GM23338 (cell line): ENCODE measurements at regions not wholly inside any gene's neighbourhood (a gene's known extent, or its start where the extent isn't known, plus 50 kb on each side); places are given as distances from the start of the nearest gene placed in this dataset.

ENCODE experiments used
- ATAC-seq: fragments of 200-7000 bp; cut with Tn5 transposase; 3 replicates; pipeline ENCODE4 v1.9.1; 2020
- DNase-seq: peaks from one replicate; pipeline ENCODE4 v3.0.0-alpha.2; 2015; ENCODE audit warnings: low spot score
- H2AFZ ChIP-seq: fragments of 200-600 bp; sonication (generic); 2 replicates; pipeline ENCODE4 v1.8.0; 2016; ENCODE audit warnings: antibody characterized with exemption, mild to moderate bottlenecking, moderate library complexity
- H3F3A ChIP-seq: fragments of 200-600 bp; sonication (generic); replicated peaks from 2 replicates; pipeline ENCODE4 v1.8.0; 2017; ENCODE audit warnings: antibody characterized with exemption, mixed run types, low read depth
- H3K27ac ChIP-seq: fragments of 200-600 bp; sonication (generic); 2 replicates; pipeline ENCODE4 v1.6.1; 2016; ENCODE audit warnings: low read depth
- H3K27me3 ChIP-seq: fragments of 200-600 bp; sonication (generic); 2 replicates; pipeline ENCODE4 v1.8.0; 2016; ENCODE audit warnings: mild to moderate bottlenecking, mixed run types, moderate library complexity; ENCODE audit not compliant: insufficient read depth
- H3K36me3 ChIP-seq: fragments of 200-600 bp; sonication (generic); 2 replicates; pipeline ENCODE4 v1.8.0; 2016; ENCODE audit warnings: mild to moderate bottlenecking; ENCODE audit not compliant: insufficient read depth
- H3K4me1 ChIP-seq: fragments of 200-600 bp; sonication (generic); 2 replicates; pipeline ENCODE4 v1.8.0; 2016; ENCODE audit warnings: mild to moderate bottlenecking, moderate library complexity; ENCODE audit not compliant: insufficient read depth
- H3K4me2 ChIP-seq: fragments of 200-600 bp; sonication (generic); 2 replicates; pipeline ENCODE4 v1.7.1; 2017; ENCODE audit warnings: mixed run types
- H3K4me3 ChIP-seq: fragments of 200-600 bp; sonication (generic); 2 replicates; pipeline ENCODE4 v1.6.1; 2016; ENCODE audit warnings: mixed run types
- H3K79me2 ChIP-seq: fragments of 200-600 bp; sonication (generic); replicated peaks from 2 replicates; pipeline ENCODE4 v1.8.0; 2017; ENCODE audit warnings: mild to moderate bottlenecking; ENCODE audit not compliant: insufficient read depth
- H3K9me2 ChIP-seq: fragments of 200-600 bp; sonication (generic); 2 replicates; pipeline ENCODE4 v1.8.0; 2017; ENCODE audit not compliant: insufficient read depth
- H4K20me1 ChIP-seq: fragments of 200-600 bp; sonication (generic); replicated peaks from 2 replicates; pipeline ENCODE4 v1.8.0; 2017; ENCODE audit warnings: mild to moderate bottlenecking; ENCODE audit not compliant: insufficient read depth
- H3K27ac Mint-ChIP-seq: 2 replicates; pipeline ENCODE4 v1.8.0; 2020; ENCODE audit warnings: inconsistent platforms, mild to moderate bottlenecking, moderate library complexity, mixed read lengths
- H3K27me3 Mint-ChIP-seq: 3 replicates; pipeline ENCODE4 v1.8.0; 2022; ENCODE audit warnings: low read depth, mild to moderate bottlenecking, moderate library complexity, mixed read lengths, inconsistent platforms; ENCODE audit not compliant: insufficient read depth, poor library complexity
- H3K36me3 Mint-ChIP-seq: 3 replicates; pipeline ENCODE4 v1.8.0; 2021; ENCODE audit warnings: low read depth, mild to moderate bottlenecking, inconsistent platforms, moderate library complexity, mixed read lengths
- H3K4me1 Mint-ChIP-seq: 3 replicates; pipeline ENCODE4 v1.8.0; 2020; ENCODE audit warnings: mild to moderate bottlenecking, inconsistent platforms, mixed read lengths
- H3K4me3 Mint-ChIP-seq: 3 replicates; pipeline ENCODE4 v1.8.0; 2021; ENCODE audit warnings: moderate library complexity, mild to moderate bottlenecking, inconsistent platforms, mixed read lengths
- H3K9me3 Mint-ChIP-seq: 3 replicates; pipeline ENCODE4 v1.8.0; 2020; ENCODE audit warnings: moderate library complexity, mild to moderate bottlenecking, inconsistent platforms, mixed read lengths
- CREB1 ChIP-seq: fragments of 250-450 bp; sonication (Bioruptor Pico); IDR thresholded peaks from 2 replicates; pipeline ENCODE4 v1.5.0; 2020; ENCODE audit warnings: low read depth, mild to moderate bottlenecking, moderate library complexity
- EZH2 ChIP-seq: fragments of 200-600 bp; sonication (generic); IDR thresholded peaks from one replicate; pipeline ENCODE4 v1.8.0; 2017; ENCODE audit warnings: antibody characterized with exemption, mild to moderate bottlenecking, low read depth; ENCODE audit not compliant: unreplicated experiment
- EZH2phosphoT487 ChIP-seq: fragments of 200-600 bp; sonication (generic); IDR thresholded peaks from one replicate; pipeline ENCODE4 v1.8.1; 2018; ENCODE audit warnings: antibody characterized with exemption; ENCODE audit not compliant: unreplicated experiment
- JUNB ChIP-seq: IDR thresholded peaks from one replicate; pipeline ENCODE4 v1.6.1; 2016; ENCODE audit warnings: antibody characterized with exemption; ENCODE audit not compliant: unreplicated experiment
- NANOG ChIP-seq: IDR thresholded peaks from 2 replicates; pipeline ENCODE4 v1.6.1; 2016; ENCODE audit warnings: antibody characterized with exemption, borderline replicate concordance
- POLR2AphosphoS5 ChIP-seq: IDR thresholded peaks from 2 replicates; pipeline ENCODE4 v1.6.1; 2016; ENCODE audit warnings: antibody characterized with exemption, low read depth
- STAT1 ChIP-seq: IDR thresholded peaks from one replicate; pipeline ENCODE4 v1.6.1; 2016; ENCODE audit warnings: antibody characterized with exemption; ENCODE audit not compliant: unreplicated experiment
- ZNF331 ChIP-seq: fragments of 250-450 bp; sonication (Bioruptor Pico); IDR thresholded peaks from 2 replicates; pipeline ENCODE4 v1.5.0; 2020; ENCODE audit warnings: low read depth, mild to moderate bottlenecking, moderate library complexity
- ZNF462 ChIP-seq: fragments of 250-450 bp; sonication (Bioruptor Pico); IDR thresholded peaks from 2 replicates; pipeline ENCODE4 v1.5.0; 2020; ENCODE audit warnings: mild to moderate bottlenecking, moderate library complexity
- TF ChIP-seq, protein P1 (sequence below), 2 experiments: fragments of 200-600 bp in 1 of 2; sonication (generic) in 1 of 2; conservative IDR thresholded peaks; 2 replicates each; pipeline versions ENCODE4 v1.5.1 to v1.6.1; 2016 to 2017; ENCODE audit warnings: antibody characterized with exemption in 2 of 2, low read depth in 2 of 2, mild to moderate bottlenecking in 2 of 2, moderate library complexity in 1 of 2
- TF ChIP-seq, protein P2 (sequence below): IDR thresholded peaks from 2 replicates; pipeline ENCODE4 v1.6.1; 2016; ENCODE audit warnings: antibody characterized with exemption

DNA sequence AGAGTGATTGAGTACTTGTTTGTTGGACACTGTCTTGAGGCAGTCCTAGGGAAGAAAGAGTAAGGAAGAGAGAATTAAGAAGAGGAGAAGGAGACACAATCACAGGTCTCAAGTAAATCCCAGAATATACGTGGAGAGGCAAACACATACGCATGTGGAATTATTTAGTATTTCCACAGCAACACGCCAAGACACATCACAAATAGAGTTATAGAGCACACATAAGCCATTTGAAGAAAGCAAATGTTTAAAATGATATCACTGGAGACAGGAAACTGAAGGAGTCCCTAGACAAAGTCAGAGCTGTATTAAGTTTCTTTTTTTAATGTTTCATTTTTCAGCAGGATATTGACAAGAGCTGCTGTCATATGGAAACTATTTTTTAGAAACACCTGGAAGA lies 206.1 kb upstream of the LRIG1 start (continued):
- TF ChIP-seq CREB1 (CRISPR knock-in tag) (no peak), EZH2phosphoT487 (no peak), JUNB (no peak)
- TF ChIP-seq, protein P1, sequence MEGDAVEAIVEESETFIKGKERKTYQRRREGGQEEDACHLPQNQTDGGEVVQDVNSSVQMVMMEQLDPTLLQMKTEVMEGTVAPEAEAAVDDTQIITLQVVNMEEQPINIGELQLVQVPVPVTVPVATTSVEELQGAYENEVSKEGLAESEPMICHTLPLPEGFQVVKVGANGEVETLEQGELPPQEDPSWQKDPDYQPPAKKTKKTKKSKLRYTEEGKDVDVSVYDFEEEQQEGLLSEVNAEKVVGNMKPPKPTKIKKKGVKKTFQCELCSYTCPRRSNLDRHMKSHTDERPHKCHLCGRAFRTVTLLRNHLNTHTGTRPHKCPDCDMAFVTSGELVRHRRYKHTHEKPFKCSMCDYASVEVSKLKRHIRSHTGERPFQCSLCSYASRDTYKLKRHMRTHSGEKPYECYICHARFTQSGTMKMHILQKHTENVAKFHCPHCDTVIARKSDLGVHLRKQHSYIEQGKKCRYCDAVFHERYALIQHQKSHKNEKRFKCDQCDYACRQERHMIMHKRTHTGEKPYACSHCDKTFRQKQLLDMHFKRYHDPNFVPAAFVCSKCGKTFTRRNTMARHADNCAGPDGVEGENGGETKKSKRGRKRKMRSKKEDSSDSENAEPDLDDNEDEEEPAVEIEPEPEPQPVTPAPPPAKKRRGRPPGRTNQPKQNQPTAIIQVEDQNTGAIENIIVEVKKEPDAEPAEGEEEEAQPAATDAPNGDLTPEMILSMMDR (conservative IDR thresholded peaks at IDR 0.05; ENCODE audit: low read depth in 2 of 2) = no peak

DNA sequence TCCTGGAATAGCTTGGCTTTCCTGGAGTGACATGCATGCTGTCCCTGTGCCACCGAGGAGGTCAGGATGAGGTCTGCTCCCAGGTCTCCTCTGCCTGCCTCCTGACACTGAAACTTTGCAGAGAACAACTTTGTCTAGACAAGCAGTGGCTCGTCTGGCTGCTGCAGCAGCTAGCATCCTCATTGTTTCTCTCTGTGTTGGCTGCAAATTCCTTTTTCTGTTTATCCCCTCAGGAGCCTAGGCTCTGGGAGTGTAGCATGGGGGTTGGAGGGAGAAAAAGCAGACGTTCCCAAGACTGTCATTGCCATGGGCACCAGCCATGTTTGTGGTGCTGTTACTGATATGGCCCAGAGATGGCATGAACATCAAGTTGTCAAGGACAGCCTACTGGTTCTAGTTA lies 208.7 kb upstream of the LRIG1 start:
- Histone ChIP-seq H3K4me1 (peaks cover 11% of the 10 kb centered on the region), H2AFZ (peak overlapping the region; percentile 81; the same call in 1 of the 2 replicates), H3K27ac (no peak overlapping the region), H4K20me1 (no peaks in the 10 kb centered on the region), H3K36me3 (no peaks in the 10 kb centered on the region), H3K79me2 (no peaks in the 10 kb centered on the region), H3K4me2 (no peak overlapping the region), H3K27me3 (no peaks in the 10 kb centered on the region), H3K9me2 (0 out of 2 replicates have a peak, but pooled peaks cover 4% of the 10 kb centered on the region), H3K4me3 (no peak overlapping the region), H3F3A (no peaks in the 10 kb centered on the region)
- ATAC-seq (no peak), DNase-seq (no peak)
- Mint-ChIP-seq H3K4me3 (no peak overlapping the region), H3K36me3 (no peaks in the 10 kb centered on the region), H3K27me3 (peaks cover 3% of the 10 kb centered on the region), H3K4me1 (peaks cover 5% of the 10 kb centered on the region; the same call in 2 of the 3 replicates), H3K9me3 (no peaks in the 10 kb centered on the region), H3K27ac (no peak overlapping the region)
- TF ChIP-seq, protein P1 (conservative IDR thresholded peaks at IDR 0.05; ENCODE audit: low read depth in 2 of 2) = no peak
- no peak for TF ChIP-seq EZH2
- TF ChIP-seq ZNF462 = no peak
- TF ChIP-seq STAT1 = no peak
- TF ChIP-seq NANOG = no peak
- TF ChIP-seq CREB1 (CRISPR knock-in tag) = no peak
- no peak for TF ChIP-seq POLR2AphosphoS5
- TF ChIP-seq, protein P2, sequence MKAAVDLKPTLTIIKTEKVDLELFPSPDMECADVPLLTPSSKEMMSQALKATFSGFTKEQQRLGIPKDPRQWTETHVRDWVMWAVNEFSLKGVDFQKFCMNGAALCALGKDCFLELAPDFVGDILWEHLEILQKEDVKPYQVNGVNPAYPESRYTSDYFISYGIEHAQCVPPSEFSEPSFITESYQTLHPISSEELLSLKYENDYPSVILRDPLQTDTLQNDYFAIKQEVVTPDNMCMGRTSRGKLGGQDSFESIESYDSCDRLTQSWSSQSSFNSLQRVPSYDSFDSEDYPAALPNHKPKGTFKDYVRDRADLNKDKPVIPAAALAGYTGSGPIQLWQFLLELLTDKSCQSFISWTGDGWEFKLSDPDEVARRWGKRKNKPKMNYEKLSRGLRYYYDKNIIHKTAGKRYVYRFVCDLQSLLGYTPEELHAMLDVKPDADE = no peak
- TF ChIP-seq ZNF331 (CRISPR knock-in tag) = no peak
- TF ChIP-seq JUNB = no peak
- TF ChIP-seq EZH2phosphoT487 = no peak
